H1 (cell line): ENCODE measurements at regions not wholly inside any gene's neighbourhood (a gene's known extent, or its start where the extent isn't known, plus 50 kb on each side); places are given as distances from the start of the nearest gene placed in this dataset.

Experiments used
- CTCF ChIA-PET: fragments of 300-600 bp; sonication (Branson Sonifier 250); formaldehyde crosslinking; loops from one replicate; lab custom pipeline; 2021; ENCODE audit not compliant: partially characterized antibody; lab: Charles Lee
- POLR2A ChIA-PET: fragments of 300-600 bp; sonication (Branson Sonifier 250); formaldehyde crosslinking; loops from one replicate; lab custom pipeline; 2021; ENCODE audit warnings: inconsistent platforms; ENCODE audit not compliant: partially characterized antibody; lab: Charles Lee
- DNase-seq, 2 experiments: peaks; one replicate each; pipeline versions ENCODE4 v3.0.0 to v3.0.0-alpha.2; 2010 to 2022; ENCODE audit warnings: low spot score in 2 of 2, low read depth in 1 of 2, mixed read lengths in 1 of 2
- FAIRE-seq: peaks from 2 replicates; lab custom pipeline; 2011; peaks lifted over from hg19 to GRCh38; lab: Jason Lieb, UNC
- H2AFZ ChIP-seq: 2 replicates; pipeline ENCODE4 v1.8.1; 2012; ENCODE audit warnings: low read length, inconsistent platforms
- H2AK5ac ChIP-seq: 2 replicates; pipeline ENCODE4 v1.6.1; 2013; ENCODE audit warnings: low read depth, low read length
- H2BK120ac ChIP-seq: replicated peaks from 2 replicates; pipeline ENCODE3; 2013; ENCODE audit warnings: low read depth, low read length, inconsistent platforms
- H2BK12ac ChIP-seq: 2 replicates; pipeline ENCODE4 v1.6.1; 2013; ENCODE audit warnings: low read depth, low read length
- H2BK15ac ChIP-seq: 2 replicates; pipeline ENCODE4 v1.6.1; 2013; ENCODE audit warnings: low read length
- H2BK20ac ChIP-seq: 2 replicates; pipeline ENCODE4 v1.6.1; 2013; ENCODE audit warnings: low read length
- H2BK5ac ChIP-seq: 2 replicates; pipeline ENCODE4 v1.6.1; 2013; ENCODE audit warnings: low read depth, low read length
- H3K14ac ChIP-seq: 2 replicates; pipeline ENCODE4 v1.6.1; 2013; ENCODE audit warnings: inconsistent platforms; ENCODE audit not compliant: insufficient read length
- H3K18ac ChIP-seq: 2 replicates; pipeline ENCODE4 v1.6.1; 2013; ENCODE audit warnings: low read length; ENCODE audit errors: extremely low read depth
- H3K23ac ChIP-seq: 2 replicates; pipeline ENCODE4 v1.6.1; 2013; ENCODE audit warnings: inconsistent platforms; ENCODE audit not compliant: insufficient read length
- H3K23me2 ChIP-seq: 2 replicates; pipeline ENCODE4 v1.6.1; 2013; ENCODE audit warnings: low read depth, low read length
- H3K27ac ChIP-seq: 2 replicates; pipeline ENCODE4 v1.6.1; 2011; ENCODE audit warnings: low read depth, low read length, inconsistent platforms
- H3K27me3 ChIP-seq, 4 experiments: replicated peaks in 1 of 4; 1 replicate in 1 of 4; 2 replicates in 3 of 4; pipeline versions ENCODE4 v1.6.1 to v1.8.1; 2011 to 2013; ENCODE audit warnings: low read length in 3 of 4, mild to moderate bottlenecking in 3 of 4, inconsistent platforms in 2 of 4, mixed read lengths in 2 of 4, moderate library complexity in 1 of 4; ENCODE audit not compliant: control insufficient read depth in 3 of 4, insufficient read depth in 3 of 4; ENCODE audit errors: extremely low read depth in 1 of 4
- H3K36me3 ChIP-seq, 4 experiments: 2 replicates each; pipeline versions ENCODE4 v1.6.1 to v1.8.1; 2011 to 2013; ENCODE audit warnings: mild to moderate bottlenecking in 4 of 4, low read length in 3 of 4, moderate library complexity in 2 of 4, control low read depth in 1 of 4, inconsistent platforms in 1 of 4; ENCODE audit not compliant: insufficient read depth in 4 of 4, control insufficient read depth in 2 of 4
- H3K4ac ChIP-seq: replicated peaks from 2 replicates; pipeline ENCODE3; 2013; ENCODE audit warnings: low read length, low read depth, mixed read lengths, inconsistent platforms; ENCODE audit not compliant: insufficient read length
- H3K4me1 ChIP-seq, 4 experiments: replicated peaks in 1 of 4; 1 replicate in 1 of 4; 2 replicates in 3 of 4; pipeline versions ENCODE4 v1.6.1 to v1.8.1; 2011 to 2013; ENCODE audit warnings: low read length in 3 of 4, inconsistent platforms in 2 of 4, mixed read lengths in 1 of 4; ENCODE audit not compliant: insufficient read depth in 4 of 4, control insufficient read depth in 3 of 4
- H3K4me2 ChIP-seq, 2 experiments: 2 replicates each; pipeline versions ENCODE4 v1.6.1 to v1.8.1; 2011 to 2013; ENCODE audit warnings: low read depth in 2 of 2, low read length in 2 of 2, control low read depth in 1 of 2, inconsistent platforms in 1 of 2, mild to moderate bottlenecking in 1 of 2; ENCODE audit not compliant: insufficient read depth in 1 of 2
- H3K4me3 ChIP-seq, 4 experiments: fragments of 200-600, 300-600 bp in 1 of 4; sonication (generic), shearing (Covaris generic), sonication (Bioruptor Twin) in 1 of 4; 2 replicates each; pipeline versions ENCODE4 v1.5.1 to v1.8.1; 2011 to 2016; ENCODE audit warnings: low read length in 4 of 4, low read depth in 3 of 4, control low read depth in 2 of 4, inconsistent platforms in 2 of 4, mild to moderate bottlenecking in 2 of 4, mixed read lengths in 1 of 4, moderate library complexity in 1 of 4; ENCODE audit not compliant: insufficient read depth in 2 of 4; ENCODE audit errors: extremely low read depth in 1 of 4
- H3K56ac ChIP-seq: replicated peaks from 2 replicates; pipeline ENCODE3; 2013; ENCODE audit warnings: low read depth, mild to moderate bottlenecking, mixed read lengths, low read length, inconsistent platforms; ENCODE audit not compliant: insufficient read length
- H3K79me1 ChIP-seq: 2 replicates; pipeline ENCODE4 v1.6.1; 2013; ENCODE audit warnings: low read depth, low read length, control low read depth
- H3K79me2 ChIP-seq, 2 experiments: 2 replicates each; pipeline versions ENCODE4 v1.6.1 to v1.8.1; 2012 to 2013; ENCODE audit warnings: low read length in 2 of 2, mild to moderate bottlenecking in 2 of 2, inconsistent platforms in 1 of 2; ENCODE audit not compliant: insufficient read depth in 2 of 2, control insufficient read depth in 1 of 2
- H3K9ac ChIP-seq, 4 experiments: replicated peaks in 1 of 4; 1 replicate in 1 of 4; 2 replicates in 3 of 4; pipeline versions ENCODE4 v1.6.1 to v1.8.1; 2011 to 2013; ENCODE audit warnings: low read depth in 3 of 4, low read length in 3 of 4, control low read depth in 2 of 4, mild to moderate bottlenecking in 2 of 4, moderate library complexity in 2 of 4, inconsistent platforms in 1 of 4; ENCODE audit errors: extremely low read depth in 1 of 4
- H3K9me3 ChIP-seq, 2 experiments: 2 replicates each; pipeline versions ENCODE4 v1.6.1 to v1.8.1; 2012 to 2013; ENCODE audit warnings: mild to moderate bottlenecking in 2 of 2, moderate library complexity in 2 of 2, control low read depth in 1 of 2, inconsistent platforms in 1 of 2, low read depth in 1 of 2, low read length in 1 of 2, mixed read lengths in 1 of 2; ENCODE audit not compliant: insufficient read depth in 2 of 2
- H4K20me1 ChIP-seq, 2 experiments: replicated peaks in 1 of 2; 2 replicates each; pipeline versions ENCODE3 to v1.8.1; 2011 to 2013; ENCODE audit warnings: inconsistent platforms in 2 of 2, low read length in 2 of 2, mild to moderate bottlenecking in 1 of 2; ENCODE audit not compliant: insufficient read depth in 2 of 2, control insufficient read depth in 1 of 2
- H4K5ac ChIP-seq: 2 replicates; pipeline ENCODE4 v1.6.1; 2013; ENCODE audit warnings: low read length, low read depth, mixed read lengths, inconsistent platforms; ENCODE audit not compliant: insufficient read length
- H4K8ac ChIP-seq: 2 replicates; pipeline ENCODE4 v1.8.0; 2013; ENCODE audit warnings: mild to moderate bottlenecking, moderate library complexity, low read length, inconsistent platforms; ENCODE audit not compliant: insufficient read depth; ENCODE audit errors: extremely low read depth
- H4K91ac ChIP-seq: replicated peaks from 2 replicates; pipeline ENCODE3; 2013; ENCODE audit warnings: low read length, mixed read lengths, inconsistent platforms; ENCODE audit not compliant: insufficient read length
- E2F6 ChIP-seq: IDR thresholded peaks from 2 replicates; pipeline ENCODE4 v1.6.1; 2012; ENCODE audit warnings: inconsistent platforms
- RFX5 ChIP-seq: IDR thresholded peaks from 2 replicates; pipeline ENCODE4 v1.6.1; 2011; ENCODE audit warnings: low read depth, low read length, improper control_type of control experiment, borderline replicate concordance
- WGBS, 2 experiments: shearing (Covaris generic) in 1 of 2; methylation state at CpG; one replicate each; pipeline versions ENCODE4 v1.1.6 to v1.1.7; 2013 to 2015; ENCODE audit warnings: low lambda C conversion rate in 2 of 2, mixed read lengths in 2 of 2, inconsistent platforms in 1 of 2, low coverage in 1 of 2, missing lambda C conversion rate in 1 of 2; ENCODE audit not compliant: insufficient replicate concordance in 2 of 2, insufficient coverage in 1 of 2, insufficient read length in 1 of 2; ENCODE audit errors: extremely low coverage in 1 of 2, missing lambda C conversion rate in 1 of 2; 5-methylcytosine and 5-hydroxymethylcytosine counted together
- TF ChIP-seq, protein P1 (sequence below): IDR thresholded peaks from 2 replicates; pipeline ENCODE4 v1.6.1; 2012; ENCODE audit warnings: inconsistent platforms
- TF ChIP-seq, protein P2 (sequence below): IDR thresholded peaks from 2 replicates; pipeline ENCODE4 v1.6.1; 2012; ENCODE audit warnings: low read length, inconsistent platforms

GRCh38 chr5:1727571-1727970 lies 72.1 kb downstream of the MRPL36 start:
- Histone ChIP-seq H2BK20ac (no peak overlapping the region), H3K4me1 (peaks cover 0 to 17% (median 14%) of the 10 kb centered on the region in 4 experiments; a peak in 6 of 7 replicates), H3K27me3 (peaks cover 0 to 9% (median 3%) of the 10 kb centered on the region in 4 experiments; a peak in 2 of 7 replicates), H4K20me1 (no peaks in the 10 kb centered on the region), H3K4ac (no peak overlapping the region), H2AFZ (no peak overlapping the region), H4K8ac (no peak overlapping the region), H2BK120ac (no peak overlapping the region), H3K23ac (no peak overlapping the region), H3K9me3 (no peaks in the 10 kb centered on the region), H2BK12ac (no peak overlapping the region), H2BK15ac (no peak overlapping the region), H3K18ac (no peak overlapping the region), H3K9ac (no peak overlapping the region), H4K5ac (no peak overlapping the region), H3K36me3 (no peaks in the 10 kb centered on the region), H3K79me1 (no peaks in the 10 kb centered on the region), H3K56ac (no peak overlapping the region), H3K4me3 (no peak overlapping the region), H3K4me2 (no peak overlapping the region), H4K91ac (no peak overlapping the region), H3K23me2 (peaks cover 2% of the 10 kb centered on the region; the same call in 1 of the 2 replicates), H2BK5ac (no peak overlapping the region), H2AK5ac (no peak overlapping the region), H3K79me2 (no peaks in the 10 kb centered on the region), H3K14ac (no peak overlapping the region), H3K27ac (no peak overlapping the region)
- DNase-seq (peak in 1 of 2 experiments; percentile 48), FAIRE-seq (no peak)
- POLR2A ChIA-PET = interaction anchor here (1.2 kb wide), 1 partner anchor 73 kb away, joined by 3 read pairs; the partner anchor contains the start of gene NDUFS6
- CTCF ChIA-PET = interaction anchor here (3.6 kb wide), 1 partner anchor 10 kb away, joined by 23 read pairs; no protein-coding TSS in a partner anchor
- TF ChIP-seq RFX5 (no peak), E2F6 (peak; percentile 91)
- TF ChIP-seq, protein P1, sequence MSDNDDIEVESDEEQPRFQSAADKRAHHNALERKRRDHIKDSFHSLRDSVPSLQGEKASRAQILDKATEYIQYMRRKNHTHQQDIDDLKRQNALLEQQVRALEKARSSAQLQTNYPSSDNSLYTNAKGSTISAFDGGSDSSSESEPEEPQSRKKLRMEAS = peak; percentile 73; the same call in 1 of the 2 replicates
- TF ChIP-seq, protein P2, sequence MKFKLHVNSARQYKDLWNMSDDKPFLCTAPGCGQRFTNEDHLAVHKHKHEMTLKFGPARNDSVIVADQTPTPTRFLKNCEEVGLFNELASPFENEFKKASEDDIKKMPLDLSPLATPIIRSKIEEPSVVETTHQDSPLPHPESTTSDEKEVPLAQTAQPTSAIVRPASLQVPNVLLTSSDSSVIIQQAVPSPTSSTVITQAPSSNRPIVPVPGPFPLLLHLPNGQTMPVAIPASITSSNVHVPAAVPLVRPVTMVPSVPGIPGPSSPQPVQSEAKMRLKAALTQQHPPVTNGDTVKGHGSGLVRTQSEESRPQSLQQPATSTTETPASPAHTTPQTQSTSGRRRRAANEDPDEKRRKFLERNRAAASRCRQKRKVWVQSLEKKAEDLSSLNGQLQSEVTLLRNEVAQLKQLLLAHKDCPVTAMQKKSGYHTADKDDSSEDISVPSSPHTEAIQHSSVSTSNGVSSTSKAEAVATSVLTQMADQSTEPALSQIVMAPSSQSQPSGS = no peak
- 68% methylated on average over 19 of the region's 19 CpGs; no CpG with 5 or more reads in 1 of the 2 experiments for WGBS, 2 experiments
